Effector memory CD8-positive, alpha-beta T cell (primary cell): ENCODE measurements at regions not wholly inside any gene's neighbourhood (a gene's known extent, or its start where the extent isn't known, plus 50 kb on each side); places are given as distances from the start of the nearest gene placed in this dataset.

Source experiments
- ATAC-seq: fragments of 150-1000 bp; cut with Tn5 transposase; replicated peaks from 2 replicates; pipeline ENCODE4 v1.10.0; 2021; ENCODE audit warnings: mild to moderate bottlenecking, moderate library complexity
- DNase-seq, 3 experiments: peaks; one replicate each; pipeline ENCODE4 v3.0.0; 2021
- H3K27ac Mint-ChIP-seq, 2 donors: one replicate each; pipeline ENCODE4 v1.8.0; 2022; ENCODE audit warnings: mild to moderate bottlenecking in 2 of 2, mixed read lengths in 2 of 2, moderate library complexity in 2 of 2
- H3K27me3 Mint-ChIP-seq, 2 donors: one replicate each; pipeline ENCODE4 v1.8.0; 2022; ENCODE audit warnings: mixed read lengths in 2 of 2
- H3K36me3 Mint-ChIP-seq: one replicate; pipeline ENCODE4 v1.8.0; 2022; ENCODE audit warnings: mild to moderate bottlenecking, moderate library complexity, mixed read lengths; ENCODE audit not compliant: insufficient read depth
- H3K4me1 Mint-ChIP-seq, 2 donors: one replicate each; pipeline ENCODE4 v1.8.0; 2022; ENCODE audit warnings: low read depth in 2 of 2, mixed read lengths in 2 of 2
- H3K4me3 Mint-ChIP-seq, 2 donors: one replicate each; pipeline ENCODE4 v1.8.0; 2022; ENCODE audit warnings: mild to moderate bottlenecking in 2 of 2, mixed read lengths in 2 of 2, moderate library complexity in 2 of 2
- H3K9me3 Mint-ChIP-seq, 2 donors: one replicate each; pipeline ENCODE4 v1.8.0; 2022; ENCODE audit warnings: mixed read lengths in 2 of 2

- Mint-ChIP-seq H3K27ac (no peak overlapping the region), H3K4me3 (no peak overlapping the region), H3K27me3 (no peaks in the 10 kb centered on the region)
Measured at GRCh38 chrX:125727117-125727516, 407.4 kb downstream of the TEX13C start.

GRCh38 chrX:125736008-125736729, 416.5 kb downstream of the TEX13C start:
- Mint-ChIP-seq H3K4me1 (no peaks in the 10 kb centered on the region), H3K27me3 (no peaks in the 10 kb centered on the region), H3K9me3 (peaks cover 2 to 10% of the 10 kb centered on the region in 2 donors), H3K27ac (no peak overlapping the region), H3K4me3 (no peak overlapping the region), H3K36me3 (no peaks in the 10 kb centered on the region)
- no peak for DNase-seq
- ATAC-seq, result no peak

More at GRCh38 chrX:125727117-125727516, 407.4 kb downstream of the TEX13C start:
- DNase-seq (no peak), ATAC-seq (no peak)
- Mint-ChIP-seq H3K4me1 (no peaks in the 10 kb centered on the region), H3K36me3 (no peaks in the 10 kb centered on the region), H3K9me3 (no peaks in the 10 kb centered on the region)

GRCh38 chrX:125742811-125743210, 423.1 kb downstream of the TEX13C start:
- no peaks in the 10 kb centered on the region for H3K9me3 Mint-ChIP-seq
- ATAC-seq, result no peak
- H3K4me1 Mint-ChIP-seq, result no peaks in the 10 kb centered on the region
- H3K27me3 Mint-ChIP-seq, result no peaks in the 10 kb centered on the region
- no peak overlapping the region for H3K27ac Mint-ChIP-seq
- H3K36me3 Mint-ChIP-seq, result no peaks in the 10 kb centered on the region
- no peak overlapping the region for H3K4me3 Mint-ChIP-seq
- DNase-seq, result no peak

GRCh38 chrX:125744914-125745313, 421.2 kb downstream of the DCAF12L2 start:
- no peaks in the 10 kb centered on the region for H3K4me1 Mint-ChIP-seq
- no peak for ATAC-seq
- H3K27me3 Mint-ChIP-seq, result no peaks in the 10 kb centered on the region

GRCh38 chrX:125757794-125758564, 408.1 kb downstream of the DCAF12L2 start:
- Mint-ChIP-seq H3K36me3 (no peaks in the 10 kb centered on the region), H3K27ac (no peak overlapping the region), H3K27me3 (no peaks in the 10 kb centered on the region), H3K4me1 (no peaks in the 10 kb centered on the region), H3K9me3 (no peaks in the 10 kb centered on the region), H3K4me3 (no peak overlapping the region)
- ATAC-seq (no peak), DNase-seq (no peak)

More at GRCh38 chrX:125744914-125745313, 421.2 kb downstream of the DCAF12L2 start:
- no peaks in the 10 kb centered on the region for H3K9me3 Mint-ChIP-seq
- DNase-seq, result no peak
- H3K27ac Mint-ChIP-seq, result no peak overlapping the region
- no peak overlapping the region for H3K4me3 Mint-ChIP-seq
- no peaks in the 10 kb centered on the region for H3K36me3 Mint-ChIP-seq

- ATAC-seq (no peak), DNase-seq (no peak)
- no peaks in the 10 kb centered on the region for H3K36me3 Mint-ChIP-seq
- H3K9me3 Mint-ChIP-seq, result no peaks in the 10 kb centered on the region
- no peak overlapping the region for H3K4me3 Mint-ChIP-seq
- no peaks in the 10 kb centered on the region for H3K4me1 Mint-ChIP-seq
- H3K27ac Mint-ChIP-seq, result no peak overlapping the region
- H3K27me3 Mint-ChIP-seq, result no peaks in the 10 kb centered on the region
Measured at GRCh38 chrX:125758819-125759218, 407.3 kb downstream of the DCAF12L2 start.

GRCh38 chrX:125762954-125763353, 403.1 kb downstream of the DCAF12L2 start:
- Mint-ChIP-seq H3K27me3 (no peaks in the 10 kb centered on the region), H3K27ac (no peak overlapping the region), H3K4me3 (no peak overlapping the region), H3K36me3 (no peaks in the 10 kb centered on the region), H3K4me1 (no peaks in the 10 kb centered on the region), H3K9me3 (no peaks in the 10 kb centered on the region)
- DNase-seq (no peak), ATAC-seq (no peak)

- Mint-ChIP-seq H3K27ac (no peak overlapping the region), H3K27me3 (no peaks in the 10 kb centered on the region), H3K36me3 (no peaks in the 10 kb centered on the region), H3K4me3 (no peak overlapping the region), H3K4me1 (no peaks in the 10 kb centered on the region), H3K9me3 (no peaks in the 10 kb centered on the region)
- DNase-seq, result no peak
- ATAC-seq, result no peak
Measured at GRCh38 chrX:125765347-125765746, 400.7 kb downstream of the DCAF12L2 start.

- no peak overlapping the region for H3K4me3 Mint-ChIP-seq
- no peak for ATAC-seq
- no peak overlapping the region for H3K27ac Mint-ChIP-seq
- no peak for DNase-seq
- no peaks in the 10 kb centered on the region for H3K36me3 Mint-ChIP-seq
- H3K27me3 Mint-ChIP-seq, result no peaks in the 10 kb centered on the region
- no peaks in the 10 kb centered on the region for H3K9me3 Mint-ChIP-seq
- no peaks in the 10 kb centered on the region for H3K4me1 Mint-ChIP-seq
Measured at GRCh38 chrX:125769628-125770027, 396.5 kb downstream of the DCAF12L2 start.

GRCh38 chrX:125778261-125778660, 387.8 kb downstream of the DCAF12L2 start:
- no peaks in the 10 kb centered on the region for H3K9me3 Mint-ChIP-seq
- no peak for DNase-seq
- H3K27ac Mint-ChIP-seq, result no peak overlapping the region
- no peak overlapping the region for H3K4me3 Mint-ChIP-seq
- no peaks in the 10 kb centered on the region for H3K27me3 Mint-ChIP-seq
- H3K36me3 Mint-ChIP-seq, result no peaks in the 10 kb centered on the region
- ATAC-seq, result no peak
- H3K4me1 Mint-ChIP-seq, result no peaks in the 10 kb centered on the region

GRCh38 chrX:125782184-125782583, 383.9 kb downstream of the DCAF12L2 start:
- ATAC-seq (no peak), DNase-seq (no peak)
- no peaks in the 10 kb centered on the region for H3K4me1 Mint-ChIP-seq
- H3K27me3 Mint-ChIP-seq, result no peaks in the 10 kb centered on the region
- no peak overlapping the region for H3K27ac Mint-ChIP-seq
- H3K9me3 Mint-ChIP-seq, result no peaks in the 10 kb centered on the region
- H3K4me3 Mint-ChIP-seq, result no peak overlapping the region
- H3K36me3 Mint-ChIP-seq, result no peaks in the 10 kb centered on the region

- no peak overlapping the region for H3K27ac Mint-ChIP-seq
- H3K4me1 Mint-ChIP-seq, result no peaks in the 10 kb centered on the region
- H3K36me3 Mint-ChIP-seq, result no peaks in the 10 kb centered on the region
- no peak overlapping the region for H3K4me3 Mint-ChIP-seq
- DNase-seq (no peak), ATAC-seq (no peak)
- no peaks in the 10 kb centered on the region for H3K27me3 Mint-ChIP-seq
- H3K9me3 Mint-ChIP-seq, result no peaks in the 10 kb centered on the region
Measured at GRCh38 chrX:125786316-125786715, 379.8 kb downstream of the DCAF12L2 start.

- DNase-seq, result no peak
- peaks cover 0 to 2% of the 10 kb centered on the region in 2 donors for H3K9me3 Mint-ChIP-seq
- H3K36me3 Mint-ChIP-seq, result no peaks in the 10 kb centered on the region
- ATAC-seq, result no peak
- no peak overlapping the region for H3K4me3 Mint-ChIP-seq
- H3K27me3 Mint-ChIP-seq, result no peaks in the 10 kb centered on the region
- H3K27ac Mint-ChIP-seq, result no peak overlapping the region
- H3K4me1 Mint-ChIP-seq, result no peaks in the 10 kb centered on the region
Measured at GRCh38 chrX:125791787-125792186, 374.3 kb downstream of the DCAF12L2 start.

- H3K27me3 Mint-ChIP-seq, result no peaks in the 10 kb centered on the region
- no peaks in the 10 kb centered on the region for H3K36me3 Mint-ChIP-seq
- no peak overlapping the region for H3K4me3 Mint-ChIP-seq
- ATAC-seq, result no peak
- H3K27ac Mint-ChIP-seq, result no peak overlapping the region
- H3K9me3 Mint-ChIP-seq, result peaks cover 0 to 4% of the 10 kb centered on the region in 2 donors
- no peaks in the 10 kb centered on the region for H3K4me1 Mint-ChIP-seq
- DNase-seq, result no peak
Measured at GRCh38 chrX:125810856-125811255, 355.2 kb downstream of the DCAF12L2 start.
